ENCODE measurements at regions not wholly inside any gene's neighbourhood (a gene's known extent, or its start where the extent isn't known, plus 50 kb on each side); places are given as distances from the start of the nearest gene placed in this dataset.

GRCh38 chr18:41155025-41155424, 800.0 kb upstream of the PIK3C3 start (continued):
- TF ChIP-seq KDM1A (IDR thresholded peaks at IDR 0.05; ENCODE audit: borderline replicate concordance): no peak

GRCh38 chr18:41153871-41154270, 801.2 kb upstream of the PIK3C3 start:
- WGBS (ENCODE audit: insufficient coverage, insufficient replicate concordance, low lambda C conversion rate, missing lambda C conversion rate): 24% methylated on average over 2 of the region's 2 CpGs
- H3K9me3 ChIP-seq (replicated peaks; ENCODE audit: control insufficient read depth, insufficient read depth, low read length): no peaks in the 10 kb centered on the region
- no peak overlapping the region for H3K9ac ChIP-seq (ENCODE audit: control insufficient read depth, insufficient read depth, low read length)
- CTCF ChIA-PET: interaction anchor here (1.7 kb wide), 1 partner anchor 10 kb away, joined by 3 read pairs; no protein-coding TSS in a partner anchor
- no peaks in the 10 kb centered on the region for H3K36me3 ChIP-seq (ENCODE audit: control insufficient read depth in 2 of 2, insufficient read depth in 2 of 2, low read length in 1 of 2)
- H2AFZ ChIP-seq (ENCODE audit: control insufficient read depth, low read depth, low read length): no peak overlapping the region
- SMC1A ChIA-PET (ENCODE audit: uncharacterized antibody, unreplicated experiment): interaction anchor here (0.9 to 1.0 kb wide), 2 partner anchors 14 to 78 kb away, joined by 3 read pairs; no protein-coding TSS in a partner anchor
- no peak overlapping the region for H3K4me3 ChIP-seq
- no peak overlapping the region for H3K4me2 ChIP-seq (ENCODE audit: control insufficient read depth, insufficient read depth)
- RAD21 ChIA-PET (ENCODE audit: unreplicated experiment): no interaction called here
- FAIRE-seq (no peak), DNase-seq (ENCODE audit: low read depth, low spot score) (no peak), ATAC-seq (no peak)
- POLR2A ChIA-PET: no interaction called here
- intact Hi-C loops (cut with micrococcal nuclease; ENCODE audit: unreplicated experiment): no loop called here
- in situ Hi-C loops (cut with MboI): no loop called here
- H3K4me1 ChIP-seq (ENCODE audit: control insufficient read depth, insufficient read depth, low read length): no peaks in the 10 kb centered on the region
- H3K27ac ChIP-seq (ENCODE audit: control insufficient read depth, insufficient read depth): no peak overlapping the region
- no TSS peak for BruUV-seq (replicated peaks)
- H3K79me2 ChIP-seq (ENCODE audit: control insufficient read depth, insufficient read depth, low read length): no peaks in the 10 kb centered on the region
- H3K27me3 ChIP-seq (replicated peaks in 1 of 2; ENCODE audit: control insufficient read depth in 2 of 2, insufficient read depth in 2 of 2, low read length in 1 of 2): no peaks in the 10 kb centered on the region
- H4K20me1 ChIP-seq (ENCODE audit: control insufficient read depth, insufficient read depth): no peaks in the 10 kb centered on the region
- no peak for TF ChIP-seq TCF3 (IDR thresholded peaks at IDR 0.05; ENCODE audit: borderline replicate concordance, insufficient read depth, low read depth, low read length)
- no peak for TF ChIP-seq NFYA (IDR thresholded peaks at IDR 0.05; ENCODE audit: borderline replicate concordance, low read depth, low read length)
- TF ChIP-seq NR2F1 (conservative IDR thresholded peaks at IDR 0.05): no peak
- no peak for TF ChIP-seq ZNF207 (IDR thresholded peaks at IDR 0.05; ENCODE audit: borderline replicate concordance)
- no peak for TF ChIP-seq HCFC1 (IDR thresholded peaks at IDR 0.05; ENCODE audit: low read length)
- TF ChIP-seq CBX3 (IDR thresholded peaks at IDR 0.05; ENCODE audit: borderline replicate concordance, low read depth): no peak
- no peak for TF ChIP-seq FOS (IDR thresholded peaks at IDR 0.05; ENCODE audit: borderline replicate concordance, extremely low read depth, insufficient read length)
- no peak for TF ChIP-seq MTA2 (IDR thresholded peaks at IDR 0.05; ENCODE audit: low read depth)
- TF ChIP-seq MEF2B (IDR thresholded peaks at IDR 0.05; ENCODE audit: partially characterized antibody, poor library complexity, severe bottlenecking): no peak
- TF ChIP-seq E2F8 (IDR thresholded peaks at IDR 0.05; ENCODE audit: low read depth, partially characterized antibody): no peak
- TF ChIP-seq HDAC2 (IDR thresholded peaks at IDR 0.05): no peak
- TF ChIP-seq POLR2AphosphoS2 (IDR thresholded peaks at IDR 0.05; ENCODE audit: low read depth, low read length): no peak
- no peak for TF ChIP-seq PKNOX1 (IDR thresholded peaks at IDR 0.05)
- no peak for TF ChIP-seq ZBTB33 (IDR thresholded peaks at IDR 0.05)
- no peak for TF ChIP-seq GABPA (IDR thresholded peaks at IDR 0.05; ENCODE audit: low read depth)
- no peak for TF ChIP-seq SMARCA5 (IDR thresholded peaks at IDR 0.05)

Measured in GM12878 (cell line).